PC-9 (cell line): ENCODE measurements at regions not wholly inside any gene's neighbourhood (a gene's known extent, or its start where the extent isn't known, plus 50 kb on each side); places are given as distances from the start of the nearest gene placed in this dataset.

Experiments
- BruUV-seq: library from RNA; stranded (reverse); fragments of 400-500 nt; replicated peaks from 2 replicates; lab custom pipeline; 2021; lab: Mats Ljungman, UMichigan
- CTCF ChIA-PET: fragments of 300-600 bp; sonication (Branson Sonifier 250); formaldehyde crosslinking; loops from one replicate; lab custom pipeline; 2022; ENCODE audit warnings: antibody characterized with exemption; lab: Charles Lee
- POLR2A ChIA-PET: fragments of 300-600 bp; sonication (Branson Sonifier 250); formaldehyde crosslinking; loops from one replicate; lab custom pipeline; 2022; ENCODE audit warnings: antibody characterized with exemption; ENCODE audit not compliant: unreplicated experiment; lab: Charles Lee
- DNase-seq, 2 experiments: peaks; one replicate each; pipeline versions ENCODE4 v3.0.0 to v3.0.0-alpha.2; 2015 to 2022; ENCODE audit warnings: mixed read lengths in 1 of 2
- H2AFZ ChIP-seq: fragments of 200-600 bp; sonication (generic); 2 replicates; pipeline ENCODE4 v1.8.1; 2017; ENCODE audit warnings: antibody characterized with exemption
- H3F3A ChIP-seq: fragments of 200-600 bp; sonication (generic); 2 replicates; pipeline ENCODE4 v1.8.1; 2017; ENCODE audit warnings: antibody characterized with exemption, mild to moderate bottlenecking, low read depth; ENCODE audit not compliant: insufficient read depth
- H3K27ac ChIP-seq: fragments of 200-600 bp; sonication (generic); 2 replicates; pipeline ENCODE4 v1.6.1; 2016; ENCODE audit warnings: mixed run types
- H3K27me3 ChIP-seq: fragments of 200-600 bp; sonication (generic); 2 replicates; pipeline ENCODE4 v1.6.1; 2016; ENCODE audit warnings: low read depth, mixed run types; ENCODE audit not compliant: insufficient read depth
- H3K36me3 ChIP-seq: fragments of 200-600 bp; sonication (generic); 2 replicates; pipeline ENCODE4 v1.6.1; 2016; ENCODE audit warnings: low read depth, mixed run types
- H3K4me1 ChIP-seq: fragments of 200-600 bp; sonication (generic); replicated peaks from 2 replicates; pipeline ENCODE4 v1.6.1; 2016; ENCODE audit warnings: mixed run types; ENCODE audit not compliant: insufficient read depth
- H3K4me2 ChIP-seq: fragments of 200-600 bp; sonication (generic); 2 replicates; pipeline ENCODE4 v1.6.1; 2017; ENCODE audit warnings: mixed run types
- H3K4me3 ChIP-seq: fragments of 200-600 bp; sonication (generic); 2 replicates; pipeline ENCODE4 v1.6.1; 2016; ENCODE audit warnings: mixed run types
- H3K79me2 ChIP-seq: fragments of 200-600 bp; sonication (generic); 2 replicates; pipeline ENCODE4 v1.6.1; 2017; ENCODE audit warnings: low read depth, mixed run types
- H3K9me2 ChIP-seq: fragments of 200-600 bp; sonication (generic); 2 replicates; pipeline ENCODE4 v1.8.1; 2017; ENCODE audit warnings: mild to moderate bottlenecking; ENCODE audit not compliant: insufficient read depth
- H3K9me3 ChIP-seq: fragments of 200-600 bp; sonication (generic); 2 replicates; pipeline ENCODE4 v1.8.1; 2016; ENCODE audit warnings: low read depth; ENCODE audit not compliant: insufficient read depth
- H4K20me1 ChIP-seq: fragments of 200-600 bp; sonication (generic); 2 replicates; pipeline ENCODE4 v1.8.1; 2017; ENCODE audit not compliant: insufficient read depth
- CTCF ChIP-seq: fragments of 200-600 bp; sonication (generic); conservative IDR thresholded peaks from 2 replicates; pipeline ENCODE4 v1.6.1; 2017; ENCODE audit warnings: mixed run types, antibody characterized with exemption, mild to moderate bottlenecking, moderate library complexity
- EZH2 ChIP-seq: fragments of 200-600 bp; sonication (generic); IDR thresholded peaks from 2 replicates; pipeline ENCODE4 v1.8.0; 2017; ENCODE audit warnings: antibody characterized with exemption, low read depth
- intact Hi-C: fragments of 100-400 bp; cut with micrococcal nuclease; formaldehyde crosslinking; loops from one replicate; pipeline ENCODE4 v1.10.0; 2022; ENCODE audit not compliant: unreplicated experiment

DNA sequence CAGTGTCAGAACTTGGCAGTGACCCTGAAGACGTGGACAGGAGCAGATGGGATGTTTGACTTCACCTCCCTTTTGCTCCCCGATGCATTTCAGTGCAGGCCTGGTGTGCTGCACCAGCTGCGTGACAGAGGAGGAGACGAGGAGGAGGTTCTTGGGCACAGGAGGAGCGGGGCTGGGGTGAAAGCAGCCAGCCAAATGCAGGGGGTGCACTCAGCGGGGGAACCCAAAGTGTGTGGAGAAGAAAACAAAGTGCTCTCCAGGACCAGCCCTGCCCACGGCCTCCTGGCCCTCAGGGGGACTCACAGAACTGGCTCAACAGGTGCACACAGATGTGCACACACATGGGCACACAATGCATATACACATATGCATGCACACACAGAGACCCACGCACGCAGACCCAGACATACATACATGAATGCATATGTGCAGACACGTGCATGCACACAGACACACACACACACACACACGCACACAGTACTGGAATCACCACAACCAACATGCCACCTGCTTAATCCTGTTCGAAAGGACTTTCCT lies 91.7 kb upstream of the SFSWAP start:
- intact Hi-C loops, result no loop called here
- POLR2A ChIA-PET, result no interaction called here
- no peak overlapping the region for H2AFZ ChIP-seq

GRCh38 chr12:131619736-131620506 lies 91.0 kb upstream of the SFSWAP start:
- POLR2A ChIA-PET, result no interaction called here
- Histone ChIP-seq H2AFZ (no peak overlapping the region), H3K4me1 (no peaks in the 10 kb centered on the region), H3K36me3 (no peaks in the 10 kb centered on the region), H3K79me2 (no peaks in the 10 kb centered on the region), H3K27me3 (peaks cover 96% of the 10 kb centered on the region), H3K27ac (no peak overlapping the region), H3K9me3 (no peaks in the 10 kb centered on the region), H3K9me2 (no peaks in the 10 kb centered on the region), H3F3A (no peaks in the 10 kb centered on the region), H3K4me3 (no peak overlapping the region), H3K4me2 (no peak overlapping the region), H4K20me1 (no peaks in the 10 kb centered on the region)
- peak in 1 of 2 experiments; percentile 25 for DNase-seq
- no TSS peak for BruUV-seq
- CTCF ChIA-PET, result no interaction called here
- intact Hi-C loops, result no loop called here
- no peak for TF ChIP-seq CTCF
- no peak for TF ChIP-seq EZH2

More for the DNA sequence above, 91.7 kb upstream of the SFSWAP start:
- BruUV-seq, result no TSS peak
- Histone ChIP-seq H3K4me1 (no peaks in the 10 kb centered on the region), H3K9me2 (no peaks in the 10 kb centered on the region), H3K36me3 (no peaks in the 10 kb centered on the region), H3K79me2 (no peaks in the 10 kb centered on the region), H4K20me1 (no peaks in the 10 kb centered on the region), H3F3A (no peaks in the 10 kb centered on the region), H3K27ac (no peak overlapping the region), H3K4me3 (no peak overlapping the region), H3K4me2 (no peak overlapping the region), H3K27me3 (peaks cover 96% of the 10 kb centered on the region), H3K9me3 (no peaks in the 10 kb centered on the region)
- DNase-seq, result no peak
- TF ChIP-seq EZH2 (no peak), CTCF (no peak)
- CTCF ChIA-PET, result no interaction called here

DNA sequence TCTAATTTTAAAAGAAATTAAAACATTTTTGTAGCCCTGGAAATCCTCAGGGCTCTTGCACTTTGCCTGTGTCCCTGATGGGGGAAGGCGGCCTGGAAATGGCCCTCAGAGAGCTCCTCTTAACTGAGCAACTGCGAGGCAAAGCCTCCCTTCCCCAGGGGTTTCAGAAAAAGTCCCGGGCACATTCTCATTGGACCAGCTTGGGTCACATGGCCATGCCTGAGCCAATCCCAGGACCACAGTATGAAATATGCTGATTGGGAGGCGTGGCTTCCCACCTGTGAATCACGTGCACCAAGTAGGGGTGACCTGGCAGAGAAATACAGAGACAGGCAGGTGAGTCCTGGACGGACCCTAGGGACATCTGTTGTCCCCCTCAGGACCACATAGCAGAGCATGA lies 90.4 kb upstream of the SFSWAP start:
- BruUV-seq, result no TSS peak
- ChIA-PET CTCF (no interaction called here), POLR2A (no interaction called here)
- H3F3A ChIP-seq, result no peaks in the 10 kb centered on the region
- H3K27ac ChIP-seq, result no peak overlapping the region
- H3K9me3 ChIP-seq, result no peaks in the 10 kb centered on the region
- no peaks in the 10 kb centered on the region for H3K79me2 ChIP-seq
- intact Hi-C loops, result no loop called here
- no peak overlapping the region for H3K4me2 ChIP-seq
- no peaks in the 10 kb centered on the region for H3K9me2 ChIP-seq
- H3K36me3 ChIP-seq, result no peaks in the 10 kb centered on the region
- no peak overlapping the region for H2AFZ ChIP-seq
- TF ChIP-seq EZH2 (no peak), CTCF (no peak)
- H4K20me1 ChIP-seq, result no peaks in the 10 kb centered on the region
- no peaks in the 10 kb centered on the region for H3K4me1 ChIP-seq
- peak in 1 of 2 experiments; percentile 34 for DNase-seq
- H3K4me3 ChIP-seq, result no peak overlapping the region
- H3K27me3 ChIP-seq, result peaks cover 96% of the 10 kb centered on the region
